ENCODE measurements at regions not wholly inside any gene's neighbourhood (a gene's known extent, or its start where the extent isn't known, plus 50 kb on each side); places are given as distances from the start of the nearest gene placed in this dataset.

- DNase-seq = no peak
- Histone ChIP-seq H3F3A (ENCODE audit: insufficient read depth) (0 out of 2 replicates have a peak, but pooled peaks cover 6% of the 10 kb centered on the region), H3K4me1 (ENCODE audit: insufficient read depth) (peaks cover 4% of the 10 kb centered on the region; the same call in 1 of the 2 replicates), H3K9me3 (ENCODE audit: low read depth) (no peaks in the 10 kb centered on the region), H3K27ac (no peak overlapping the region), H3K36me3 (ENCODE audit: low read depth) (no peaks in the 10 kb centered on the region), H3K27me3 (replicated peaks; ENCODE audit: insufficient read depth) (no peaks in the 10 kb centered on the region), H3K9ac (no peak overlapping the region), H3K4me2 (ENCODE audit: unreplicated experiment) (no peak overlapping the region), H3K79me2 (ENCODE audit: insufficient read depth) (no peaks in the 10 kb centered on the region), H3K4me3 (no peak overlapping the region), H4K20me1 (ENCODE audit: insufficient read depth) (no peaks in the 10 kb centered on the region), H3K9me2 (ENCODE audit: insufficient read depth) (no peaks in the 10 kb centered on the region), H2AFZ (no peak overlapping the region)
- TF ChIP-seq EZH2 (IDR thresholded peaks at IDR 0.05; ENCODE audit: insufficient read depth, poor library complexity, severe bottlenecking) (no peak), EZH2phosphoT487 (IDR thresholded peaks at IDR 0.05; ENCODE audit: insufficient read depth, low read depth) (no peak)
- in situ Hi-C loops (cut with MboI) = no loop called here
- WGBS, 2 experiments (ENCODE audit: low coverage in 1 of 2, low lambda C conversion rate in 2 of 2, missing lambda C conversion rate in 2 of 2) = 44 to 52% methylated on average over 1 of the region's 1 CpG
Measured at GRCh38 chr11:27945348-27945747, 162.6 kb downstream of the KIF18A start.

- peak overlapping the region; percentile 30 for H3K4me2 ChIP-seq (ENCODE audit: unreplicated experiment)
- no peaks in the 10 kb centered on the region; the same call in 1 of the 2 replicates for H3K9me2 ChIP-seq (ENCODE audit: insufficient read depth)
- H2AFZ ChIP-seq = peak overlapping the region; percentile 16; the same call in 1 of the 2 replicates
- H4K20me1 ChIP-seq (ENCODE audit: insufficient read depth) = no peaks in the 10 kb centered on the region
- H3K79me2 ChIP-seq (ENCODE audit: insufficient read depth) = no peaks in the 10 kb centered on the region
- in situ Hi-C loops (cut with MboI) = no loop called here
- DNase-seq = peak; percentile 38
- H3K4me1 ChIP-seq (ENCODE audit: insufficient read depth) = peaks cover 36% of the 10 kb centered on the region
- no peak for TF ChIP-seq EZH2 (IDR thresholded peaks at IDR 0.05; ENCODE audit: insufficient read depth, poor library complexity, severe bottlenecking)
- TF ChIP-seq EZH2phosphoT487 (IDR thresholded peaks at IDR 0.05; ENCODE audit: insufficient read depth, low read depth) = no peak
- H3K36me3 ChIP-seq (ENCODE audit: low read depth) = no peaks in the 10 kb centered on the region
- no peaks in the 10 kb centered on the region for H3K27me3 ChIP-seq (replicated peaks; ENCODE audit: insufficient read depth)
- H3F3A ChIP-seq (ENCODE audit: insufficient read depth) = peaks cover 25% of the 10 kb centered on the region
- no peak overlapping the region for H3K27ac ChIP-seq
- no peaks in the 10 kb centered on the region for H3K9me3 ChIP-seq (ENCODE audit: low read depth)
- WGBS, 2 experiments (ENCODE audit: low coverage in 1 of 2, low lambda C conversion rate in 2 of 2, missing lambda C conversion rate in 2 of 2) = 51 to 58% methylated on average over 4 of the region's 4 CpGs
- H3K4me3 ChIP-seq = no peak overlapping the region
- H3K9ac ChIP-seq = no peak overlapping the region
Measured at GRCh38 chr11:27938011-27938410, 169.9 kb downstream of the KIF18A start.

GRCh38 chr11:27934830-27935145 lies 173.2 kb downstream of the KIF18A start:
- H4K20me1 ChIP-seq (ENCODE audit: insufficient read depth) = no peaks in the 10 kb centered on the region
- in situ Hi-C loops (cut with MboI) = no loop called here
- H3F3A ChIP-seq (ENCODE audit: insufficient read depth) = peaks cover 29% of the 10 kb centered on the region
- peak; percentile 96 for DNase-seq
- H3K9ac ChIP-seq = peak overlapping the region; percentile 81
- peak overlapping the region; percentile 97 for H3K27ac ChIP-seq
- peak overlapping the region; percentile 43 for H3K4me3 ChIP-seq
- H3K4me1 ChIP-seq (ENCODE audit: insufficient read depth) = peaks cover 38% of the 10 kb centered on the region
- H2AFZ ChIP-seq = peak overlapping the region; percentile 47
- 10 to 18% methylated on average over 7 of the region's 7 CpGs for WGBS, 2 experiments (ENCODE audit: low coverage in 1 of 2, low lambda C conversion rate in 2 of 2, missing lambda C conversion rate in 2 of 2)
- H3K9me3 ChIP-seq (ENCODE audit: low read depth) = no peaks in the 10 kb centered on the region
- no peaks in the 10 kb centered on the region for H3K79me2 ChIP-seq (ENCODE audit: insufficient read depth)
- H3K27me3 ChIP-seq (replicated peaks; ENCODE audit: insufficient read depth) = no peaks in the 10 kb centered on the region
- no peaks in the 10 kb centered on the region for H3K36me3 ChIP-seq (ENCODE audit: low read depth)
- H3K9me2 ChIP-seq (ENCODE audit: insufficient read depth) = no peaks in the 10 kb centered on the region; the same call in 1 of the 2 replicates
- no peak for TF ChIP-seq EZH2phosphoT487 (IDR thresholded peaks at IDR 0.05; ENCODE audit: insufficient read depth, low read depth)
- no peak for TF ChIP-seq EZH2 (IDR thresholded peaks at IDR 0.05; ENCODE audit: insufficient read depth, poor library complexity, severe bottlenecking)
- H3K4me2 ChIP-seq (ENCODE audit: unreplicated experiment) = peak overlapping the region; percentile 64

- no peak for TF ChIP-seq EZH2 (IDR thresholded peaks at IDR 0.05; ENCODE audit: insufficient read depth, poor library complexity, severe bottlenecking)
- TF ChIP-seq EZH2phosphoT487 (IDR thresholded peaks at IDR 0.05; ENCODE audit: insufficient read depth, low read depth) = peak; percentile 90; the same call in 1 of the 2 replicates
- Histone ChIP-seq H3K9ac (peak overlapping the region; percentile 81), H3K9me2 (ENCODE audit: insufficient read depth) (no peaks in the 10 kb centered on the region; the same call in 1 of the 2 replicates), H4K20me1 (ENCODE audit: insufficient read depth) (no peaks in the 10 kb centered on the region), H3K27me3 (replicated peaks; ENCODE audit: insufficient read depth) (no peaks in the 10 kb centered on the region), H3K9me3 (ENCODE audit: low read depth) (no peaks in the 10 kb centered on the region), H2AFZ (peak overlapping the region; percentile 47), H3K27ac (peak overlapping the region; percentile 97), H3K79me2 (ENCODE audit: insufficient read depth) (no peaks in the 10 kb centered on the region), H3K4me1 (ENCODE audit: insufficient read depth) (peaks cover 38% of the 10 kb centered on the region), H3K4me2 (ENCODE audit: unreplicated experiment) (peak overlapping the region; percentile 64), H3F3A (ENCODE audit: insufficient read depth) (peaks cover 29% of the 10 kb centered on the region), H3K36me3 (ENCODE audit: low read depth) (no peaks in the 10 kb centered on the region), H3K4me3 (peak overlapping the region; percentile 43)
- peak; percentile 96 for DNase-seq
- 39 to 41% methylated on average over 13 of the region's 13 CpGs for WGBS, 2 experiments (ENCODE audit: low coverage in 1 of 2, low lambda C conversion rate in 2 of 2, missing lambda C conversion rate in 2 of 2)
- in situ Hi-C loops (cut with MboI) = no loop called here
Measured at GRCh38 chr11:27933992-27934829, 173.7 kb downstream of the KIF18A start.

Measured in GM23248 (cell line).